ENCODE measurements at regions not wholly inside any gene's neighbourhood (a gene's known extent, or its start where the extent isn't known, plus 50 kb on each side); places are given as distances from the start of the nearest gene placed in this dataset.
A peak's percentile ranks its signal among the peaks of the same experiment; 100 is the strongest.

DNA sequence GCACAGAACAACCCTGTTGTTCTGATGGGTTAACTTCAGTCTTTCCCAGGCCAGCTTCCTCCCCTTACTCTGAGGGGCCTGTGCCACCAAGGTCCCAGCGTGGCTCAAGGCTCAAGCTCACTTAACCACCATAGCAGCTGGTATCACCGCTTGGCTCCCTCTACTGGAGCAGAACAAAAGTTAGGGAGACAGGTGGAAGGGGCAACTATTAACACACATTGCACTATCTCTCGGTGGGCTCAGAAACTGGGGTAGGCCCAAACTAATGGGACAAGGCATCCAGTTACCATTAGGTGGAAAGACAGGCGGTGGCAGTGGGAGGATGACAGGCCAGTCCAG lies 88.7 kb upstream of the ATL2 start (continued):
- TF ChIP-seq CREM (IDR thresholded peaks at IDR 0.05), result no peak
- TF ChIP-seq CREM (CRISPR knock-in tag; IDR thresholded peaks at IDR 0.05), result no peak
- TF ChIP-seq SAFB2 (CRISPR knock-in tag; IDR thresholded peaks at IDR 0.05; ENCODE audit: borderline replicate concordance, low read depth), result no peak
- no peak for TF ChIP-seq MLLT10 (CRISPR knock-in tag; IDR thresholded peaks at IDR 0.05)
- TF ChIP-seq KLF11 (CRISPR knock-in tag; IDR thresholded peaks at IDR 0.05), result no peak
- TF ChIP-seq CEBPB (IDR thresholded peaks at IDR 0.05; ENCODE audit: borderline replicate concordance, low read depth, low read length), result no peak
- TF ChIP-seq ZNF550 (CRISPR knock-in tag; IDR thresholded peaks at IDR 0.05; ENCODE audit: borderline replicate concordance), result no peak
- TF ChIP-seq ARID4A (CRISPR knock-in tag; IDR thresholded peaks at IDR 0.05; ENCODE audit: borderline replicate concordance), result no peak; the same call in 1 of the 2 replicates
- TF ChIP-seq CERS6 (CRISPR knock-in tag; IDR thresholded peaks at IDR 0.05), result no peak
- no peak for TF ChIP-seq ZKSCAN1 (IDR thresholded peaks at IDR 0.05; ENCODE audit: low read length)
- peak; percentile 69; the same call in 1 of the 2 replicates for TF ChIP-seq ZFX (CRISPR knock-in tag; IDR thresholded peaks at IDR 0.05; ENCODE audit: low read depth)
- no peak for TF ChIP-seq MBNL3 (CRISPR knock-in tag; conservative IDR thresholded peaks at IDR 0.05)
- TF ChIP-seq MZF1 (CRISPR knock-in tag; IDR thresholded peaks at IDR 0.05; ENCODE audit: borderline replicate concordance), result no peak
- TF ChIP-seq, protein P1, sequence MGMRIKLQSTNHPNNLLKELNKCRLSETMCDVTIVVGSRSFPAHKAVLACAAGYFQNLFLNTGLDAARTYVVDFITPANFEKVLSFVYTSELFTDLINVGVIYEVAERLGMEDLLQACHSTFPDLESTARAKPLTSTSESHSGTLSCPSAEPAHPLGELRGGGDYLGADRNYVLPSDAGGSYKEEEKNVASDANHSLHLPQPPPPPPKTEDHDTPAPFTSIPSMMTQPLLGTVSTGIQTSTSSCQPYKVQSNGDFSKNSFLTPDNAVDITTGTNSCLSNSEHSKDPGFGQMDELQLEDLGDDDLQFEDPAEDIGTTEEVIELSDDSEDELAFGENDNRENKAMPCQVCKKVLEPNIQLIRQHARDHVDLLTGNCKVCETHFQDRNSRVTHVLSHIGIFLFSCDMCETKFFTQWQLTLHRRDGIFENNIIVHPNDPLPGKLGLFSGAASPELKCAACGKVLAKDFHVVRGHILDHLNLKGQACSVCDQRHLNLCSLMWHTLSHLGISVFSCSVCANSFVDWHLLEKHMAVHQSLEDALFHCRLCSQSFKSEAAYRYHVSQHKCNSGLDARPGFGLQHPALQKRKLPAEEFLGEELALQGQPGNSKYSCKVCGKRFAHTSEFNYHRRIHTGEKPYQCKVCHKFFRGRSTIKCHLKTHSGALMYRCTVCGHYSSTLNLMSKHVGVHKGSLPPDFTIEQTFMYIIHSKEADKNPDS (CRISPR knock-in tag; IDR thresholded peaks at IDR 0.05), result no peak
- TF ChIP-seq BCL6 (CRISPR knock-in tag; IDR thresholded peaks at IDR 0.05), result 0 out of 2 replicates have a peak, but pooled peaks have one; percentile 13
- no peak for TF ChIP-seq THYN1 (CRISPR knock-in tag; IDR thresholded peaks at IDR 0.05; ENCODE audit: borderline replicate concordance, low read depth)
- TF ChIP-seq ZNF782 (CRISPR knock-in tag; IDR thresholded peaks at IDR 0.05; ENCODE audit: borderline replicate concordance), result peak; percentile 49; the same call in 1 of the 2 replicates
- no peak for TF ChIP-seq POLR2AphosphoS5 (IDR thresholded peaks at IDR 0.05; ENCODE audit: low read depth, low read length)
- TF ChIP-seq ZNF547 (CRISPR knock-in tag; IDR thresholded peaks at IDR 0.05), result no peak
- no peak for TF ChIP-seq ATRX (CRISPR knock-in tag; IDR thresholded peaks at IDR 0.05; ENCODE audit: borderline replicate concordance)
- TF ChIP-seq HBP1 (CRISPR knock-in tag; IDR thresholded peaks at IDR 0.05; ENCODE audit: low read depth), result 0 out of 2 replicates have a peak, but pooled peaks have one; percentile 49
- TF ChIP-seq SUZ12 (IDR thresholded peaks at IDR 0.05; ENCODE audit: low read depth, low read length), result no peak
- 0 out of 2 replicates have a peak, but pooled peaks have one; percentile 53 for TF ChIP-seq ZNF383 (CRISPR knock-in tag; IDR thresholded peaks at IDR 0.05; ENCODE audit: borderline replicate concordance)
- TF ChIP-seq ZNF282 (IDR thresholded peaks at IDR 0.05; ENCODE audit: partially characterized antibody), result no peak
- TF ChIP-seq STAT5B (CRISPR knock-in tag; IDR thresholded peaks at IDR 0.05), result no peak
